22Rv1 (cell line): ENCODE measurements at regions not wholly inside any gene's neighbourhood (a gene's known extent, or its start where the extent isn't known, plus 50 kb on each side); places are given as distances from the start of the nearest gene placed in this dataset.

Experiments used
- CTCF ChIP-seq: fragments of 450-650 bp; IDR thresholded peaks from 2 replicates; pipeline ENCODE4 v1.5.1; 2017; ENCODE audit warnings: mild to moderate bottlenecking
- ZFX ChIP-seq: fragments of 450-650 bp; IDR thresholded peaks from 2 replicates; pipeline ENCODE4 v1.6.1; 2017; ENCODE audit warnings: antibody characterized with exemption, borderline replicate concordance

GRCh38 chr16:64880006-64880405 lies 241.9 kb downstream of the CDH11 start:
- TF ChIP-seq CTCF: no peak
- TF ChIP-seq ZFX: no peak
